Type B pancreatic cell (in vitro differentiated cells): ENCODE measurements at regions not wholly inside any gene's neighbourhood (a gene's known extent, or its start where the extent isn't known, plus 50 kb on each side); places are given as distances from the start of the nearest gene placed in this dataset.

Experiments used
- DNase-seq: peaks from one replicate; pipeline ENCODE4 v3.0.0; 2021; ENCODE audit warnings: mixed read lengths; ENCODE audit not compliant: unreplicated experiment; ENCODE audit errors: extremely low spot score
- H3K27ac Mint-ChIP-seq: 2 replicates; pipeline ENCODE4 v1.8.0; 2021; ENCODE audit warnings: mild to moderate bottlenecking, mixed read lengths
- H3K27me3 Mint-ChIP-seq: 2 replicates; pipeline ENCODE4 v1.8.0; 2021; ENCODE audit warnings: mixed read lengths
- H3K36me3 Mint-ChIP-seq: 2 replicates; pipeline ENCODE4 v1.8.0; 2021; ENCODE audit warnings: mixed read lengths
- H3K4me1 Mint-ChIP-seq: one replicate; pipeline ENCODE4 v1.8.0; 2021; ENCODE audit warnings: mixed read lengths; ENCODE audit not compliant: unreplicated experiment
- H3K4me3 Mint-ChIP-seq: 2 replicates; pipeline ENCODE4 v1.8.0; 2021; ENCODE audit warnings: mild to moderate bottlenecking, mixed read lengths
- H3K9me3 Mint-ChIP-seq: 2 replicates; pipeline ENCODE4 v1.8.0; 2021; ENCODE audit warnings: mixed read lengths
- CTCF ChIP-seq: fragments of 200-600 bp; sonication (generic); conservative IDR thresholded peaks from 2 replicates; pipeline ENCODE4 v1.5.0; 2021; ENCODE audit warnings: antibody characterized with exemption, mild to moderate bottlenecking

GRCh38 chr3:150140614-150141321 is 170.1 kb upstream of the PFN2 start:
- peaks cover 5% of the 10 kb centered on the region for H3K4me1 Mint-ChIP-seq
- H3K9me3 Mint-ChIP-seq = no peaks in the 10 kb centered on the region
- peaks cover 3% of the 10 kb centered on the region for H3K27me3 Mint-ChIP-seq
- no peak for DNase-seq
- H3K36me3 Mint-ChIP-seq = no peaks in the 10 kb centered on the region
- no peak for TF ChIP-seq CTCF
- no peak overlapping the region for H3K27ac Mint-ChIP-seq
- no peak overlapping the region for H3K4me3 Mint-ChIP-seq

GRCh38 chr3:150138824-150139223 is 168.1 kb upstream of the PFN2 start:
- H3K27me3 Mint-ChIP-seq = peaks cover 3% of the 10 kb centered on the region

GRCh38 chr3:150136242-150136641 is 165.5 kb upstream of the PFN2 start:
- Mint-ChIP-seq H3K4me1 (peaks cover 9% of the 10 kb centered on the region), H3K27ac (no peak overlapping the region), H3K9me3 (no peaks in the 10 kb centered on the region), H3K36me3 (no peaks in the 10 kb centered on the region), H3K4me3 (no peak overlapping the region), H3K27me3 (peaks cover 8% of the 10 kb centered on the region)
- no peak for TF ChIP-seq CTCF
- DNase-seq = no peak

More at GRCh38 chr3:150138824-150139223, 168.1 kb upstream of the PFN2 start:
- H3K27ac Mint-ChIP-seq = no peak overlapping the region
- peaks cover 5% of the 10 kb centered on the region for H3K4me1 Mint-ChIP-seq
- no peaks in the 10 kb centered on the region for H3K9me3 Mint-ChIP-seq
- H3K36me3 Mint-ChIP-seq = no peaks in the 10 kb centered on the region
- no peak for DNase-seq
- no peak overlapping the region for H3K4me3 Mint-ChIP-seq
- no peak for TF ChIP-seq CTCF

- no peak for TF ChIP-seq CTCF
- no peaks in the 10 kb centered on the region for H3K36me3 Mint-ChIP-seq
- H3K27me3 Mint-ChIP-seq = peaks cover 8% of the 10 kb centered on the region
- H3K9me3 Mint-ChIP-seq = no peaks in the 10 kb centered on the region
- no peak overlapping the region for H3K4me3 Mint-ChIP-seq
- H3K27ac Mint-ChIP-seq = no peak overlapping the region
- DNase-seq = no peak
- peaks cover 12% of the 10 kb centered on the region for H3K4me1 Mint-ChIP-seq
These were observed 164.6 kb upstream of the PFN2 start for GRCh38 chr3:150135287-150135721.

GRCh38 chr3:150133293-150133692 is 162.6 kb upstream of the PFN2 start:
- Mint-ChIP-seq H3K27ac (no peak overlapping the region), H3K4me1 (peaks cover 18% of the 10 kb centered on the region), H3K36me3 (no peaks in the 10 kb centered on the region), H3K27me3 (peaks cover 12% of the 10 kb centered on the region), H3K9me3 (no peaks in the 10 kb centered on the region), H3K4me3 (no peak overlapping the region)
- no peak for TF ChIP-seq CTCF
- no peak for DNase-seq
